Upper lobe of left lung (tissue), 4 donors: ENCODE measurements at regions not wholly inside any gene's neighbourhood (a gene's known extent, or its start where the extent isn't known, plus 50 kb on each side); places are given as distances from the start of the nearest gene placed in this dataset.

Experiments
- EP300 ChIP-seq, 4 donors: sonication (generic); formaldehyde crosslinking; IDR thresholded peaks; one replicate each; pipeline ENCODE4 v1.5.1; 2017; ENCODE audit warnings: antibody characterized with exemption in 4 of 4, control low read depth in 2 of 4
- POLR2A ChIP-seq, 4 donors: fragments of 450-650 bp; IDR thresholded peaks; one replicate each; pipeline ENCODE4 v1.5.1; 2016 to 2017; ENCODE audit warnings: antibody characterized with exemption in 4 of 4, mild to moderate bottlenecking in 2 of 4
- POLR2AphosphoS5 ChIP-seq, 2 donors: sonication (generic); formaldehyde crosslinking; IDR thresholded peaks; one replicate each; pipeline ENCODE4 v1.5.1; 2017; ENCODE audit warnings: antibody characterized with exemption in 2 of 2
- TF ChIP-seq, protein P1 (sequence below), 6 experiments: fragments of 450-650 bp in 4 of 6; fragments of 200-600 bp in 2 of 6; sonication (generic) in 2 of 6; IDR thresholded peaks; one replicate each; pipeline ENCODE4 v1.5.1; 2016 to 2019; ENCODE audit warnings: antibody characterized with exemption in 6 of 6

- TF ChIP-seq POLR2AphosphoS5 (IDR thresholded peaks at IDR 0.05) (no peak), EP300 (IDR thresholded peaks at IDR 0.05) (no peak), POLR2A (IDR thresholded peaks at IDR 0.05) (no peak)
- TF ChIP-seq, protein P1, sequence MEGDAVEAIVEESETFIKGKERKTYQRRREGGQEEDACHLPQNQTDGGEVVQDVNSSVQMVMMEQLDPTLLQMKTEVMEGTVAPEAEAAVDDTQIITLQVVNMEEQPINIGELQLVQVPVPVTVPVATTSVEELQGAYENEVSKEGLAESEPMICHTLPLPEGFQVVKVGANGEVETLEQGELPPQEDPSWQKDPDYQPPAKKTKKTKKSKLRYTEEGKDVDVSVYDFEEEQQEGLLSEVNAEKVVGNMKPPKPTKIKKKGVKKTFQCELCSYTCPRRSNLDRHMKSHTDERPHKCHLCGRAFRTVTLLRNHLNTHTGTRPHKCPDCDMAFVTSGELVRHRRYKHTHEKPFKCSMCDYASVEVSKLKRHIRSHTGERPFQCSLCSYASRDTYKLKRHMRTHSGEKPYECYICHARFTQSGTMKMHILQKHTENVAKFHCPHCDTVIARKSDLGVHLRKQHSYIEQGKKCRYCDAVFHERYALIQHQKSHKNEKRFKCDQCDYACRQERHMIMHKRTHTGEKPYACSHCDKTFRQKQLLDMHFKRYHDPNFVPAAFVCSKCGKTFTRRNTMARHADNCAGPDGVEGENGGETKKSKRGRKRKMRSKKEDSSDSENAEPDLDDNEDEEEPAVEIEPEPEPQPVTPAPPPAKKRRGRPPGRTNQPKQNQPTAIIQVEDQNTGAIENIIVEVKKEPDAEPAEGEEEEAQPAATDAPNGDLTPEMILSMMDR (IDR thresholded peaks at IDR 0.05), result no peak
Observed at GRCh38 chr2:76584474-76584873, 873.8 kb upstream of the GCFC2 start.
